Kidney epithelial cell (primary cell): ENCODE measurements at regions not wholly inside any gene's neighbourhood (a gene's known extent, or its start where the extent isn't known, plus 50 kb on each side); places are given as distances from the start of the nearest gene placed in this dataset.

ENCODE experiments used
- DNase-seq: peaks from one replicate; pipeline ENCODE4 v3.0.0-alpha.2; 2010; ENCODE audit warnings: low read depth
- H3K27me3 ChIP-seq: 2 replicates; pipeline ENCODE4 v1.6.0; 2011; ENCODE audit warnings: low read length; ENCODE audit not compliant: control insufficient read depth, insufficient read depth
- H3K36me3 ChIP-seq: 2 replicates; pipeline ENCODE4 v1.5.1; 2011; ENCODE audit warnings: low read length; ENCODE audit not compliant: control insufficient read depth, insufficient read depth
- H3K4me3 ChIP-seq: 2 replicates; pipeline ENCODE4 v1.5.1; 2011; ENCODE audit warnings: low read depth, mild to moderate bottlenecking, control low read depth, low read length
- CTCF ChIP-seq: IDR thresholded peaks from 2 replicates; pipeline ENCODE4 v1.5.1; 2011; ENCODE audit warnings: mild to moderate bottlenecking, moderate library complexity, low read length, control low read depth, inconsistent platforms; ENCODE audit not compliant: insufficient read depth, poor library complexity, severe bottlenecking

GRCh38 chr20:50368386-50368785, 141.8 kb upstream of the PTPN1 start:
- TF ChIP-seq CTCF = no peak
- no peak for DNase-seq

GRCh38 chr20:50368813-50369224, 141.4 kb upstream of the PTPN1 start:
- no peak for TF ChIP-seq CTCF
- DNase-seq = no peak
- Histone ChIP-seq H3K4me3 (no peak overlapping the region), H3K36me3 (no peaks in the 10 kb centered on the region), H3K27me3 (no peaks in the 10 kb centered on the region)

More at GRCh38 chr20:50368386-50368785, 141.8 kb upstream of the PTPN1 start:
- no peaks in the 10 kb centered on the region for H3K27me3 ChIP-seq
- no peak overlapping the region for H3K4me3 ChIP-seq
- H3K36me3 ChIP-seq = no peaks in the 10 kb centered on the region

DNA sequence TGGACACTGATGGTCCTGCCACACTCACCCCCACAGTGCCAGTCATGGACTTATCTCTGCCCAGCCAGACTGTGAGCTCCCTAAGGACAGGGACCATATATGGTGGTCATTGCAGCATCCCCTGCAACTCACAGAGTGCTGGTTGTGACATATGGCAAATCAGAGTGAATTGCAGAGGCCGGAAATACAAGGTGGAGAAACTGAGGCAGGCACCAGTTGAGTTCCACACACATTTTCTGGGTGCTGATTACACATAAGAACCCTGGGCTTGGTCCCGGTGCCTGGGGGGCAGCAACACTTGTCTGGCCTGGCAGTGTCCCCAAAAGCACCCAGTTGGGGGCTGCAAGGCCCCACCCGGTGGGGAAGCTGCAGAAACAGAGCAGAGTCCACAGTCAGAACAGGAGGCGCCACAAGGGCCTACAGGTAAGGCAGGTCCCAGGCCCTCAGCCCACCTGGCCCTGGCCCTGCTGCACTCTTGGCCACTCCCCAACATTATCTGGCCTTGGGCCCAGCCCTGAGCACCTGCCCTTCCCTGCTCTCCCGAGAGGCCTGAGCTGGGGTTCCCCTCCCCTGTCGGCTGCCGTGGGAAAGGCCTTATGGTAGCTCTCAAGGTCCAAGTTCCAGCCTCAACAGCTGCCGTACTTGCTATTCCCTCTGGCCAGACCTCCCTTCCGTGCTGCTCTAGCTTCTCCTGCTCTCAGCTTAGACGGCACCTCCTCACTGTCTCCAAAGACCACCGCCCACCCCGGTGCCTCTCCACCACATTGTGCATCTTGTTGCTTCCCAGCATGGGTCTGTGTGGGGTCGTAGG, 140.8 kb upstream of the PTPN1 start:
- Histone ChIP-seq H3K36me3 (no peaks in the 10 kb centered on the region), H3K27me3 (no peaks in the 10 kb centered on the region), H3K4me3 (no peak overlapping the region)
- DNase-seq = no peak
- no peak for TF ChIP-seq CTCF

GRCh38 chr20:50370036-50370566, 140.1 kb upstream of the PTPN1 start:
- Histone ChIP-seq H3K36me3 (no peaks in the 10 kb centered on the region), H3K27me3 (no peaks in the 10 kb centered on the region), H3K4me3 (no peak overlapping the region)
- no peak for DNase-seq
- no peak for TF ChIP-seq CTCF

DNA sequence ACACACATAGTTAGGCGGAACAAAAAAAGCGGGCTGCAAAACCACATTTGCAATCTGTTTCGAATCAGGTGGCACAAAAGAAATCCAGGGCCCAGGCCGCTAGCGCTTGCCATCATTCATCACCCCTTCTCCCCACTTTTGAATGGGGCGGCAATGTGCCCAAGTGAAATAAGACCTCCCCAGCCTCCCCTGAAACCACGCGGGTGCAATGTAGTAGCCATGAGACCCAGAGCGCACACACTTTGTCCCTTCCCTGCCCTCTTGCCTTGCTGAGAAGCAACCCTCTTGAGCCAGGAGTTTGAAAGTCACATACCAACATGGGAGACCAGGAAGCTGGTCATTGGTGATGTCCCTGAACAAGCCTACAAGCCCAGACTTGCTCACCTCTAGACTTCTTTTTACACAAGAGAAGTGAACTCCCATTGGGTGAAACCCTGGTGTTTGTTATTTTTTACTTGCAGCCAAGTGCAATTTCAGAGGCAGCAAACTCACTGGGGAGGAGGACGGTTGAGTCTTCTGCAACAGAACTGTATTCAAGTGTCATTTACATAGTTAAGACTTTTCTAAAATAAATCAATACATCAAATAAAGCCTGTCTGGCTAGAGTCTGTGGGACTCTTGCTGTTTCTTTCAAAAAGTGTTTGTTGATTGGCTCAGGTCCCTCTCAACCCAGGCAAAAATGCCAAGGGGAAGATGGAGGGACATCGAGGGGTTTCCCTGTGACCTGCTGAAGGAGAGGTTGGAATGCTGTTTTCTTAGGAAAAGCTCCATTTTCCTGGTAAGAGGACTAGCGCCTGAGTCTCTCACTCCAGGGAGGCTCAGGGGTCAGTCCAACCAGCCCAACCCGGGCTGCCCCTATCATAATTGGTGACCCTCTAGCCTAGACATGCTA, 138.1 kb upstream of the PTPN1 start:
- no peak for TF ChIP-seq CTCF
- DNase-seq = no peak
- no peak overlapping the region for H3K4me3 ChIP-seq
- no peaks in the 10 kb centered on the region for H3K36me3 ChIP-seq
- no peaks in the 10 kb centered on the region for H3K27me3 ChIP-seq
